Uterus (tissue), 2 donors: ENCODE measurements at regions not wholly inside any gene's neighbourhood (a gene's known extent, or its start where the extent isn't known, plus 50 kb on each side); places are given as distances from the start of the nearest gene placed in this dataset.

Experiments
- POLR2A ChIP-seq, 2 donors: fragments of 450-650 bp; IDR thresholded peaks; one replicate each; pipeline ENCODE4 v1.6.1; 2016; ENCODE audit warnings: antibody characterized with exemption in 2 of 2, mild to moderate bottlenecking in 1 of 2, moderate library complexity in 1 of 2
- TF ChIP-seq, protein P1 (sequence below), 4 experiments: fragments of 200-600 bp in 2 of 4; fragments of 450-650 bp in 2 of 4; sonication (generic) in 2 of 4; IDR thresholded peaks; one replicate each; pipeline ENCODE4 v1.5.1; 2016 to 2019; ENCODE audit warnings: antibody characterized with exemption in 4 of 4, mild to moderate bottlenecking in 2 of 4, moderate library complexity in 1 of 4

DNA sequence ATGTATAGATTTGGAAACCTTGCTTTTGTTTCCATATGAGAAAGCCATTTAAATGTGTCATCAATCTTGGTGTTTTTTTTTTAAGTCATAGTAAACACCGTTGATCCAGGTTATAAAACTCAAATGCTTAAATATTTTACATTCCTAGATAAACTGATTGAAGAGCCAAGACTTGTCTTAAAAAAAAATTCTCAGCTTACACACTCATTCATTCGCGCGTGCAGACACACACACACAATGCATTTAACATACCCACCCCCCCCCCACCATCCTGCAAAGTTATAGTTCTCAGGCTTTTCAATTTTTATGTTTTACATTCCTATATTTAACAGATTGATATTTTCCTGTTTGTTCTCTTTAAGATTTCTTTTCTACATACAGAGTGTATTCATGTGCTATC lies 536.4 kb downstream of the PRKD1 start:
- no peak for TF ChIP-seq POLR2A (IDR thresholded peaks at IDR 0.05)
- TF ChIP-seq, protein P1, sequence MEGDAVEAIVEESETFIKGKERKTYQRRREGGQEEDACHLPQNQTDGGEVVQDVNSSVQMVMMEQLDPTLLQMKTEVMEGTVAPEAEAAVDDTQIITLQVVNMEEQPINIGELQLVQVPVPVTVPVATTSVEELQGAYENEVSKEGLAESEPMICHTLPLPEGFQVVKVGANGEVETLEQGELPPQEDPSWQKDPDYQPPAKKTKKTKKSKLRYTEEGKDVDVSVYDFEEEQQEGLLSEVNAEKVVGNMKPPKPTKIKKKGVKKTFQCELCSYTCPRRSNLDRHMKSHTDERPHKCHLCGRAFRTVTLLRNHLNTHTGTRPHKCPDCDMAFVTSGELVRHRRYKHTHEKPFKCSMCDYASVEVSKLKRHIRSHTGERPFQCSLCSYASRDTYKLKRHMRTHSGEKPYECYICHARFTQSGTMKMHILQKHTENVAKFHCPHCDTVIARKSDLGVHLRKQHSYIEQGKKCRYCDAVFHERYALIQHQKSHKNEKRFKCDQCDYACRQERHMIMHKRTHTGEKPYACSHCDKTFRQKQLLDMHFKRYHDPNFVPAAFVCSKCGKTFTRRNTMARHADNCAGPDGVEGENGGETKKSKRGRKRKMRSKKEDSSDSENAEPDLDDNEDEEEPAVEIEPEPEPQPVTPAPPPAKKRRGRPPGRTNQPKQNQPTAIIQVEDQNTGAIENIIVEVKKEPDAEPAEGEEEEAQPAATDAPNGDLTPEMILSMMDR (IDR thresholded peaks at IDR 0.05): no peak
